Right lobe of liver (tissue), 6 donors: ENCODE measurements at regions not wholly inside any gene's neighbourhood (a gene's known extent, or its start where the extent isn't known, plus 50 kb on each side); places are given as distances from the start of the nearest gene placed in this dataset.

ENCODE experiments used
- ATAC-seq, 4 donors: fragments of 200-7000 bp; cut with Tn5 transposase; one replicate each; pipeline ENCODE4 v1.9.1; 2020; ENCODE audit warnings: mild to moderate bottlenecking in 4 of 4, moderate library complexity in 4 of 4
- DNase-seq, 3 donors: peaks; one replicate each; pipeline ENCODE4 v3.0.0-alpha.2; 2020
- H3K27ac ChIP-seq, 3 donors: fragments of 200-600 bp; one replicate each; pipeline ENCODE4 v1.8.0; 2022
- H3K27me3 ChIP-seq, 2 donors: fragments of 200-600 bp; one replicate each; pipeline ENCODE4 v1.8.0; 2022
- H3K36me3 ChIP-seq, 4 donors: fragments of 200-600 bp; sonication (generic) in 1 of 4; one replicate each; pipeline versions ENCODE4 v1.5.1 to v1.8.0; 2017 to 2022; ENCODE audit warnings: control low read depth in 1 of 4
- H3K4me1 ChIP-seq, 4 donors: fragments of 200-600 bp; sonication (generic) in 1 of 4; one replicate each; pipeline versions ENCODE4 v1.5.1 to v1.8.0; 2017 to 2022; ENCODE audit warnings: control low read depth in 1 of 4
- H3K4me3 ChIP-seq, 3 donors: fragments of 200-600 bp; one replicate each; pipeline ENCODE4 v1.8.0; 2022
- H3K9me3 ChIP-seq, 4 donors: fragments of 200-600 bp; sonication (generic) in 1 of 4; one replicate each; pipeline versions ENCODE4 v1.5.1 to v1.8.0; 2017 to 2022; ENCODE audit warnings: control low read depth in 1 of 4
- CTCF ChIP-seq, 4 donors: fragments of 200-600 bp in 3 of 4; fragments of 450-650 bp in 1 of 4; IDR thresholded peaks; one replicate each; pipeline versions ENCODE4 v1.5.1 to v1.8.0; 2016 to 2022; ENCODE audit warnings: antibody characterized with exemption in 4 of 4, mild to moderate bottlenecking in 2 of 4
- POLR2A ChIP-seq: fragments of 450-650 bp; IDR thresholded peaks from one replicate; pipeline ENCODE4 v1.6.1; 2017; ENCODE audit warnings: antibody characterized with exemption, mild to moderate bottlenecking
- WGBS: methylation state at CpG from one replicate; pipeline ENCODE4 v1.1.6; 2018; ENCODE audit warnings: low coverage, low lambda C conversion rate; ENCODE audit not compliant: insufficient coverage; ENCODE audit errors: missing lambda C conversion rate; 5-methylcytosine and 5-hydroxymethylcytosine counted together
- intact Hi-C, 2 donors: fragments of 100-400 bp; cut with DNase I; formaldehyde crosslinking; loops; one replicate each; pipeline versions ENCODE4 v1.11.2 to v1.14.1; 2022
- donor health status: DM: no; HTN: yes; CAD: no.
- donor health status: DM: no; HTN: no; CAD: no.
- donor health status: DM: no; HTN: no; CAD: no.
- donor health status: DM: no; HTN: yes; CAD: no.
- donor health status: DM: no; HTN: yes; CAD: no.

- ATAC-seq = no peak
- no peak overlapping the region for H3K27ac ChIP-seq
Observed at GRCh38 chr14:45868863-45869262, 615.9 kb upstream of the MIS18BP1 start.

GRCh38 chr14:45868377-45868776, 615.4 kb upstream of the MIS18BP1 start:
- no peaks in the 10 kb centered on the region for H3K36me3 ChIP-seq
- no peak for TF ChIP-seq POLR2A
- no peak for TF ChIP-seq CTCF (IDR thresholded peaks at IDR 0.05)
- intact Hi-C loops = no loop called here
- no peak for ATAC-seq
- no peak for DNase-seq
- H3K9me3 ChIP-seq = no peaks in the 10 kb centered on the region
- 14% methylated on average over 1 of the region's 2 CpGs for WGBS
- H3K4me1 ChIP-seq = no peaks in the 10 kb centered on the region
- H3K4me3 ChIP-seq = no peak overlapping the region
- H3K27ac ChIP-seq = no peak overlapping the region
- H3K27me3 ChIP-seq = no peaks in the 10 kb centered on the region

More at GRCh38 chr14:45868863-45869262, 615.9 kb upstream of the MIS18BP1 start:
- H3K4me1 ChIP-seq = no peaks in the 10 kb centered on the region
- no peak overlapping the region for H3K4me3 ChIP-seq
- DNase-seq = no peak
- 56% methylated on average over 2 of the region's 2 CpGs for WGBS
- no peaks in the 10 kb centered on the region for H3K9me3 ChIP-seq
- TF ChIP-seq CTCF (IDR thresholded peaks at IDR 0.05) (no peak), POLR2A (no peak)
- intact Hi-C loops = no loop called here
- no peaks in the 10 kb centered on the region for H3K27me3 ChIP-seq
- H3K36me3 ChIP-seq = no peaks in the 10 kb centered on the region

GRCh38 chr14:45867046-45867894, 614.3 kb upstream of the MIS18BP1 start:
- ATAC-seq (no peak), DNase-seq (no peak)
- no peaks in the 10 kb centered on the region for H3K27me3 ChIP-seq
- H3K4me1 ChIP-seq = no peaks in the 10 kb centered on the region
- 40% methylated on average over 3 of the region's 3 CpGs for WGBS
- no peak overlapping the region for H3K27ac ChIP-seq
- H3K36me3 ChIP-seq = no peaks in the 10 kb centered on the region
- H3K9me3 ChIP-seq = no peaks in the 10 kb centered on the region
- no peak overlapping the region for H3K4me3 ChIP-seq
- intact Hi-C loops = no loop called here
- TF ChIP-seq CTCF (IDR thresholded peaks at IDR 0.05) = no peak
- no peak for TF ChIP-seq POLR2A

- Histone ChIP-seq H3K27ac (no peak overlapping the region), H3K4me1 (no peaks in the 10 kb centered on the region), H3K27me3 (no peaks in the 10 kb centered on the region), H3K4me3 (no peak overlapping the region), H3K9me3 (no peaks in the 10 kb centered on the region), H3K36me3 (no peaks in the 10 kb centered on the region)
- no peak for TF ChIP-seq POLR2A
- no peak for TF ChIP-seq CTCF (IDR thresholded peaks at IDR 0.05)
- DNase-seq (no peak), ATAC-seq (no peak)
- WGBS = 33% methylated on average over 2 of the region's 2 CpGs
- intact Hi-C loops = no loop called here
Observed at GRCh38 chr14:45838597-45838996, 585.6 kb upstream of the MIS18BP1 start.
